ENCODE measurements at regions not wholly inside any gene's neighbourhood (a gene's known extent, or its start where the extent isn't known, plus 50 kb on each side); places are given as distances from the start of the nearest gene placed in this dataset.

GRCh38 chr5:126043688-126044087 is 379.5 kb upstream of the GRAMD2B start:
- Histone ChIP-seq H3K4me3 (ENCODE audit: low read depth in 2 of 2, low read length in 2 of 2) (no peak overlapping the region), H3K27me3 (ENCODE audit: control insufficient read depth, insufficient read depth, low read length) (no peaks in the 10 kb centered on the region), H3K36me3 (ENCODE audit: control insufficient read depth, insufficient read depth, low read length) (no peaks in the 10 kb centered on the region), H3K4me1 (ENCODE audit: control insufficient read depth, insufficient read depth, low read length) (no peaks in the 10 kb centered on the region), H3K9me3 (ENCODE audit: control insufficient read depth, insufficient read depth, low read depth, low read length) (no peaks in the 10 kb centered on the region), H3K27ac (ENCODE audit: low read length) (peak overlapping the region; percentile 7; the same call in 1 of the 2 replicates)
- no peak for TF ChIP-seq REST (IDR thresholded peaks at IDR 0.05; ENCODE audit: insufficient read depth in 1 of 2, low read depth in 2 of 2, low read length in 1 of 2)
- TF ChIP-seq CTCF (IDR thresholded peaks at IDR 0.05) = no peak
- TF ChIP-seq POLR2AphosphoS5 (IDR thresholded peaks at IDR 0.05; ENCODE audit: low read depth, low read length) = no peak
- no peak for TF ChIP-seq SIN3A (IDR thresholded peaks at IDR 0.05; ENCODE audit: borderline replicate concordance, insufficient read depth, low read depth, low read length)
- no peak for TF ChIP-seq TCF7L2 (IDR thresholded peaks at IDR 0.05; ENCODE audit: low read depth, low read length)
- BruUV-seq (replicated peaks) = no TSS peak
- CTCF ChIA-PET = no interaction called here
- intact Hi-C loops (cut with micrococcal nuclease; ENCODE audit: unreplicated experiment) (no loop called here), in situ Hi-C loops (cut with HindIII; ENCODE audit: low pct_unique_long_range_greater_than_20kb, low sequenced_read_pairs) (no loop called here)
- DNase-seq (ENCODE audit: low read depth, low spot score) (no peak), ATAC-seq (no peak)
- POLR2A ChIA-PET = no interaction called here

- Histone ChIP-seq H3K9me3 (ENCODE audit: control insufficient read depth, insufficient read depth, low read depth, low read length) (no peaks in the 10 kb centered on the region), H3K4me3 (ENCODE audit: low read depth in 2 of 2, low read length in 2 of 2) (no peak overlapping the region), H3K27me3 (ENCODE audit: control insufficient read depth, insufficient read depth, low read length) (no peaks in the 10 kb centered on the region), H3K27ac (ENCODE audit: low read length) (peak overlapping the region; percentile 7; the same call in 1 of the 2 replicates), H3K4me1 (ENCODE audit: control insufficient read depth, insufficient read depth, low read length) (no peaks in the 10 kb centered on the region), H3K36me3 (ENCODE audit: control insufficient read depth, insufficient read depth, low read length) (no peaks in the 10 kb centered on the region)
- BruUV-seq (replicated peaks) = no TSS peak
- ChIA-PET CTCF (no interaction called here), POLR2A (no interaction called here)
- in situ Hi-C loops (cut with HindIII; ENCODE audit: low pct_unique_long_range_greater_than_20kb, low sequenced_read_pairs) (no loop called here), intact Hi-C loops (cut with micrococcal nuclease; ENCODE audit: unreplicated experiment) (no loop called here)
- ATAC-seq = no peak
- no peak for TF ChIP-seq TCF7L2 (IDR thresholded peaks at IDR 0.05; ENCODE audit: low read depth, low read length)
- TF ChIP-seq REST (IDR thresholded peaks at IDR 0.05; ENCODE audit: insufficient read depth in 1 of 2, low read depth in 2 of 2, low read length in 1 of 2) = no peak
- TF ChIP-seq POLR2AphosphoS5 (IDR thresholded peaks at IDR 0.05; ENCODE audit: low read depth, low read length) = no peak
- no peak for TF ChIP-seq CTCF (IDR thresholded peaks at IDR 0.05)
- no peak for TF ChIP-seq SIN3A (IDR thresholded peaks at IDR 0.05; ENCODE audit: borderline replicate concordance, insufficient read depth, low read depth, low read length)
- peak; percentile 17 for DNase-seq (ENCODE audit: low read depth, low spot score)
These were observed 379.0 kb upstream of the GRAMD2B start for GRCh38 chr5:126044111-126044668.
